Keratinocyte (primary cell): ENCODE measurements at regions not wholly inside any gene's neighbourhood (a gene's known extent, or its start where the extent isn't known, plus 50 kb on each side); places are given as distances from the start of the nearest gene placed in this dataset.
A peak's percentile ranks its signal among the peaks of the same experiment; 100 is the strongest.

Experiments
- DNase-seq: peaks from one replicate; pipeline ENCODE4 v3.0.0-alpha.2; 2011; ENCODE audit warnings: low read depth, missing footprints, low spot score
- FAIRE-seq: peaks from 2 replicates; lab custom pipeline; 2011; peaks lifted over from hg19 to GRCh38; lab: Jason Lieb, UNC
- H2AFZ ChIP-seq: 2 replicates; pipeline ENCODE4 v1.6.0; 2012; ENCODE audit warnings: low read length, control low read depth, inconsistent platforms; ENCODE audit not compliant: control insufficient read depth
- H3K27ac ChIP-seq: 2 replicates; pipeline ENCODE4 v1.5.1; 2011; ENCODE audit warnings: low read length; ENCODE audit not compliant: control insufficient read depth, insufficient read depth
- H3K27me3 ChIP-seq: 3 replicates; pipeline ENCODE4 v1.6.0; 2011; ENCODE audit warnings: low read length; ENCODE audit not compliant: control insufficient read depth, insufficient read depth; ENCODE audit errors: extremely low read depth
- H3K36me3 ChIP-seq, 2 experiments: 2 replicates in 1 of 2; 3 replicates in 1 of 2; pipeline ENCODE4 v1.5.1; 2011; ENCODE audit warnings: low read length in 2 of 2, mild to moderate bottlenecking in 1 of 2; ENCODE audit not compliant: control insufficient read depth in 2 of 2, insufficient read depth in 2 of 2; ENCODE audit errors: extremely low read depth in 1 of 2
- H3K4me1 ChIP-seq: 3 replicates; pipeline ENCODE4 v1.5.1; 2011; ENCODE audit warnings: low read length; ENCODE audit not compliant: control insufficient read depth, insufficient read depth; ENCODE audit errors: extremely low read depth
- H3K4me2 ChIP-seq: 3 replicates; pipeline ENCODE4 v1.6.0; 2011; ENCODE audit warnings: low read depth, low read length; ENCODE audit not compliant: control insufficient read depth, insufficient read depth; ENCODE audit errors: extremely low read depth
- H3K4me3 ChIP-seq, 3 experiments: fragments of 200-600 bp in 1 of 3; sonication (generic) in 1 of 3; 2 replicates in 2 of 3; 3 replicates in 1 of 3; pipeline ENCODE4 v1.5.1; 2011 to 2016; ENCODE audit warnings: low read length in 3 of 3, mild to moderate bottlenecking in 3 of 3, control low read depth in 2 of 3, inconsistent platforms in 1 of 3, low read depth in 1 of 3, mixed read lengths in 1 of 3, mixed run types in 1 of 3, moderate library complexity in 1 of 3; ENCODE audit not compliant: control insufficient read depth in 2 of 3, insufficient read depth in 2 of 3; ENCODE audit errors: extremely low read depth in 1 of 3
- H3K79me2 ChIP-seq: 2 replicates; pipeline ENCODE4 v1.6.0; 2012; ENCODE audit warnings: low read length; ENCODE audit not compliant: control insufficient read depth, insufficient read depth
- H3K9ac ChIP-seq: 3 replicates; pipeline ENCODE4 v1.6.0; 2011; ENCODE audit warnings: low read length; ENCODE audit not compliant: control insufficient read depth, insufficient read depth; ENCODE audit errors: extremely low read depth
- H3K9me1 ChIP-seq: 3 replicates; pipeline ENCODE4 v1.6.0; 2011; ENCODE audit warnings: low read length; ENCODE audit not compliant: control insufficient read depth, insufficient read depth; ENCODE audit errors: extremely low read depth
- H3K9me3 ChIP-seq: 2 replicates; pipeline ENCODE4 v1.5.1; 2012; ENCODE audit warnings: low read depth, low read length; ENCODE audit not compliant: control insufficient read depth
- H4K20me1 ChIP-seq: 3 replicates; pipeline ENCODE4 v1.6.0; 2011; ENCODE audit warnings: low read length; ENCODE audit not compliant: control insufficient read depth, insufficient read depth; ENCODE audit errors: extremely low read depth
- CTCF ChIP-seq, 3 experiments: IDR thresholded peaks in 1 of 3; conservative IDR thresholded peaks in 1 of 3; optimal IDR thresholded peaks in 1 of 3; 2 replicates in 2 of 3; 3 replicates in 1 of 3; pipeline versions ENCODE3 to v1.5.1; 2011; ENCODE audit warnings: low read length in 3 of 3, mild to moderate bottlenecking in 3 of 3, moderate library complexity in 2 of 3, control low read depth in 1 of 3, inconsistent platforms in 1 of 3; ENCODE audit not compliant: insufficient read depth in 2 of 3; ENCODE audit errors: extremely low read depth in 1 of 3
- EZH2 ChIP-seq: IDR thresholded peaks from one replicate; pipeline ENCODE4 v1.6.1; 2012; ENCODE audit warnings: inconsistent platforms, mild to moderate bottlenecking, low read length, moderate library complexity
- dilution Hi-C: fragments of 300-500 bp; cut with MboI; formaldehyde crosslinking; loops from one replicate; pipeline ENCODE4 v1.7.0; 2020; ENCODE audit warnings: low sequenced_read_pairs; ENCODE audit not compliant: extremely low pct_ligation_motif_present

GRCh38 chr2:150811259-150811855 lies 323.9 kb upstream of the RND3 start:
- H3K79me2 ChIP-seq = no peaks in the 10 kb centered on the region
- H3K27me3 ChIP-seq = no peaks in the 10 kb centered on the region
- dilution Hi-C loops = no loop called here
- no peaks in the 10 kb centered on the region for H4K20me1 ChIP-seq
- H3K27ac ChIP-seq = no peak overlapping the region
- peaks cover 4% of the 10 kb centered on the region for H3K4me1 ChIP-seq
- no peak overlapping the region for H3K9ac ChIP-seq
- DNase-seq (no peak), FAIRE-seq (peak; percentile 9)
- TF ChIP-seq EZH2 (no peak), CTCF (optimal IDR thresholded peaks at IDR 0.05 in 1 of 3, IDR thresholded peaks at IDR 0.05 in 1 of 3, conservative IDR thresholded peaks at IDR 0.05 in 1 of 3; ENCODE audit: extremely low read depth in 1 of 3, insufficient read depth in 2 of 3, low read length in 3 of 3) (no peak)
- no peaks in the 10 kb centered on the region for H3K9me3 ChIP-seq
- no peaks in the 10 kb centered on the region for H3K9me1 ChIP-seq
- peak overlapping the region; percentile 3 for H3K4me2 ChIP-seq
- no peaks in the 10 kb centered on the region for H3K36me3 ChIP-seq
- no peak overlapping the region for H3K4me3 ChIP-seq
- peak overlapping the region; percentile 40 for H2AFZ ChIP-seq

GRCh38 chr2:150809103-150809502 lies 321.6 kb upstream of the RND3 start:
- no peak overlapping the region for H3K4me2 ChIP-seq
- no peaks in the 10 kb centered on the region for H3K9me1 ChIP-seq
- no peaks in the 10 kb centered on the region for H3K9me3 ChIP-seq
- DNase-seq (no peak), FAIRE-seq (no peak)
- no peak for TF ChIP-seq EZH2
- TF ChIP-seq CTCF (optimal IDR thresholded peaks at IDR 0.05 in 1 of 3, IDR thresholded peaks at IDR 0.05 in 1 of 3, conservative IDR thresholded peaks at IDR 0.05 in 1 of 3; ENCODE audit: extremely low read depth in 1 of 3, insufficient read depth in 2 of 3, low read length in 3 of 3) = no peak
- H3K27ac ChIP-seq = no peak overlapping the region
- no peak overlapping the region for H3K4me3 ChIP-seq
- dilution Hi-C loops = no loop called here
- H3K79me2 ChIP-seq = no peaks in the 10 kb centered on the region
- H3K9ac ChIP-seq = no peak overlapping the region
- no peak overlapping the region for H2AFZ ChIP-seq
- peaks cover 4% of the 10 kb centered on the region for H3K4me1 ChIP-seq
- no peaks in the 10 kb centered on the region for H3K36me3 ChIP-seq
- H4K20me1 ChIP-seq = no peaks in the 10 kb centered on the region
- no peaks in the 10 kb centered on the region for H3K27me3 ChIP-seq
